IMR-90 (cell line): ENCODE measurements at regions not wholly inside any gene's neighbourhood (a gene's known extent, or its start where the extent isn't known, plus 50 kb on each side); places are given as distances from the start of the nearest gene placed in this dataset.

Experiments used
- ATAC-seq: fragments of 200-7000 bp; cut with Tn5 transposase; 2 replicates; pipeline ENCODE4 v1.9.1; 2020; ENCODE audit warnings: low read depth, mild to moderate bottlenecking, moderate library complexity
- BruUV-seq: library from RNA; stranded (reverse); fragments of 400-500 nt; replicated peaks from 2 replicates; lab custom pipeline; 2021; lab: Mats Ljungman, UMichigan
- CTCF ChIA-PET: fragments of 300-600 bp; formaldehyde crosslinking; extraction: SDS; loops from one replicate; lab custom pipeline; 2021; ENCODE audit warnings: antibody characterized with exemption; lab: Yijun Ruan, JAX
- POLR2A ChIA-PET: fragments of 300-600 bp; sonication (Branson Sonifier 250); formaldehyde crosslinking; loops from one replicate; lab custom pipeline; 2022; ENCODE audit warnings: antibody characterized with exemption; ENCODE audit not compliant: unreplicated experiment; lab: Charles Lee
- DNase-seq: peaks from one replicate; pipeline ENCODE4 v3.0.0; 2013
- H2AFZ ChIP-seq: replicated peaks from 2 replicates; pipeline ENCODE3; 2013; ENCODE audit warnings: low read length, mild to moderate bottlenecking; ENCODE audit not compliant: poor library complexity
- H2AK5ac ChIP-seq: 2 replicates; pipeline ENCODE4 v1.6.1; 2013; ENCODE audit warnings: low read depth, low read length, inconsistent platforms
- H2AK9ac ChIP-seq: replicated peaks from 2 replicates; pipeline ENCODE3; 2013; ENCODE audit warnings: mild to moderate bottlenecking, low read depth, low read length, moderate library complexity; ENCODE audit not compliant: poor library complexity
- H2BK120ac ChIP-seq: 2 replicates; pipeline ENCODE4 v1.6.1; 2013; ENCODE audit warnings: low read depth, low read length, inconsistent platforms
- H2BK15ac ChIP-seq: 3 replicates; pipeline ENCODE4 v1.6.1; 2013; ENCODE audit warnings: low read depth, low read length, inconsistent platforms
- H2BK20ac ChIP-seq: 2 replicates; pipeline ENCODE4 v1.6.1; 2013; ENCODE audit warnings: low read depth, mild to moderate bottlenecking, inconsistent platforms, low read length, moderate library complexity
- H2BK5ac ChIP-seq: 2 replicates; pipeline ENCODE4 v1.6.1; 2013; ENCODE audit warnings: mild to moderate bottlenecking, low read depth, low read length, inconsistent platforms; ENCODE audit not compliant: poor library complexity, severe bottlenecking
- H3K14ac ChIP-seq: replicated peaks from 2 replicates; pipeline ENCODE4 v1.6.1; 2013; ENCODE audit warnings: low read depth, low read length, inconsistent platforms
- H3K18ac ChIP-seq: 2 replicates; pipeline ENCODE4 v1.6.1; 2013; ENCODE audit warnings: low read depth, low read length, control low read depth
- H3K23ac ChIP-seq: 2 replicates; pipeline ENCODE4 v1.6.1; 2013; ENCODE audit warnings: low read depth, low read length, inconsistent platforms
- H3K27ac ChIP-seq: 2 replicates; pipeline ENCODE4 v1.5.1; 2013; ENCODE audit warnings: mild to moderate bottlenecking, control low read depth, low read length; ENCODE audit not compliant: insufficient read depth
- H3K27me3 ChIP-seq: 2 replicates; pipeline ENCODE4 v1.6.1; 2013; ENCODE audit warnings: low read length; ENCODE audit not compliant: control insufficient read depth, insufficient read depth
- H3K36me3 ChIP-seq: 2 replicates; pipeline ENCODE4 v1.6.1; 2013; ENCODE audit warnings: low read length, mixed read lengths; ENCODE audit not compliant: control insufficient read depth, insufficient read depth
- H3K4ac ChIP-seq: 2 replicates; pipeline ENCODE4 v1.6.1; 2013; ENCODE audit warnings: low read depth, low read length, inconsistent platforms
- H3K4me1 ChIP-seq: 2 replicates; pipeline ENCODE4 v1.6.1; 2013; ENCODE audit warnings: low read length, mixed read lengths; ENCODE audit not compliant: control insufficient read depth, insufficient read depth
- H3K4me2 ChIP-seq: 2 replicates; pipeline ENCODE4 v1.6.1; 2013; ENCODE audit warnings: low read depth, mild to moderate bottlenecking, control low read depth, low read length, moderate library complexity
- H3K4me3 ChIP-seq: 2 replicates; pipeline ENCODE4 v1.5.1; 2013; ENCODE audit warnings: low read depth, mild to moderate bottlenecking, control low read depth, low read length, moderate library complexity; ENCODE audit not compliant: insufficient read depth
- H3K56ac ChIP-seq: 2 replicates; pipeline ENCODE4 v1.6.1; 2013; ENCODE audit warnings: low read length, inconsistent platforms; ENCODE audit not compliant: insufficient read depth; ENCODE audit errors: extremely low read depth
- H3K79me1 ChIP-seq, 2 experiments: 2 replicates each; pipeline ENCODE4 v1.6.1; 2013; ENCODE audit warnings: low read length in 2 of 2, inconsistent platforms in 1 of 2, low read depth in 1 of 2
- H3K9ac ChIP-seq: 2 replicates; pipeline ENCODE4 v1.6.1; 2013; ENCODE audit warnings: low read depth, low read length, control low read depth
- H3K9me1 ChIP-seq: 2 replicates; pipeline ENCODE4 v1.6.1; 2013; ENCODE audit warnings: low read length, inconsistent platforms; ENCODE audit not compliant: insufficient read depth
- H3K9me3 ChIP-seq: 2 replicates; pipeline ENCODE4 v1.6.1; 2013; ENCODE audit warnings: low read length; ENCODE audit not compliant: control insufficient read depth, insufficient read depth
- H4K20me1 ChIP-seq: 2 replicates; pipeline ENCODE4 v1.6.1; 2013; ENCODE audit warnings: low read length, inconsistent platforms; ENCODE audit not compliant: insufficient read depth
- H4K5ac ChIP-seq: 2 replicates; pipeline ENCODE4 v1.6.1; 2013; ENCODE audit warnings: mild to moderate bottlenecking, low read depth, low read length, control low read depth
- H4K8ac ChIP-seq, 2 experiments: 2 replicates each; pipeline ENCODE4 v1.6.1; 2013; ENCODE audit warnings: low read depth in 2 of 2, low read length in 2 of 2, control low read depth in 1 of 2, inconsistent platforms in 1 of 2
- H4K91ac ChIP-seq: 2 replicates; pipeline ENCODE4 v1.6.1; 2013; ENCODE audit warnings: low read depth, low read length, inconsistent platforms; ENCODE audit not compliant: insufficient read depth
- CEBPB ChIP-seq: IDR thresholded peaks from 2 replicates; pipeline ENCODE4 v1.6.1; 2012; ENCODE audit warnings: low read depth, low read length, improper control_type of control experiment
- CHD1 ChIP-seq: IDR thresholded peaks from 2 replicates; pipeline ENCODE4 v1.6.1; 2012; ENCODE audit warnings: low read depth, low read length, improper control_type of control experiment
- ELK1 ChIP-seq: fragments of 150-350 bp; IDR thresholded peaks from 2 replicates; pipeline ENCODE4 v1.6.1; 2016; ENCODE audit warnings: low read depth, mild to moderate bottlenecking, low read length, moderate library complexity, borderline replicate concordance
- FOS ChIP-seq: fragments of 150-350 bp; IDR thresholded peaks from 2 replicates; pipeline ENCODE4 v1.6.1; 2016; ENCODE audit warnings: low read depth, low read length
- MXI1 ChIP-seq: IDR thresholded peaks from 2 replicates; pipeline ENCODE4 v1.6.1; 2012; ENCODE audit warnings: low read depth, mild to moderate bottlenecking, low read length, moderate library complexity, borderline replicate concordance
- RAD21 ChIP-seq: IDR thresholded peaks from 2 replicates; pipeline ENCODE4 v1.6.1; 2012; ENCODE audit warnings: low read length, improper control_type of control experiment
- RCOR1 ChIP-seq: IDR thresholded peaks from 2 replicates; pipeline ENCODE4 v1.6.1; 2012; ENCODE audit warnings: mild to moderate bottlenecking, low read length, improper control_type of control experiment; ENCODE audit not compliant: insufficient replicate concordance
- SMC3 ChIP-seq: fragments of 150-350 bp; IDR thresholded peaks from 2 replicates; pipeline ENCODE4 v1.6.1; 2016; ENCODE audit warnings: low read depth, mild to moderate bottlenecking, antibody characterized with exemption, low read length, moderate library complexity
- WGBS, 2 experiments: methylation state at CpG; one replicate each; pipeline versions ENCODE4 v1.1.5 to v1.1.7; 2013; ENCODE audit warnings: missing lambda C conversion rate in 2 of 2; ENCODE audit not compliant: insufficient read length in 1 of 2; ENCODE audit errors: extremely low coverage in 2 of 2; 5-methylcytosine and 5-hydroxymethylcytosine counted together
- dilution Hi-C: fragments of 300-500 bp; cut with HindIII; formaldehyde crosslinking; loops from one replicate; pipeline ENCODE4 v1.14.3; 2018; ENCODE audit warnings: low sequenced_read_pairs; ENCODE audit not compliant: unreplicated experiment
- in situ Hi-C: fragments of 300-500 bp; cut with MboI; formaldehyde crosslinking; loops from 3 replicates; pipeline ENCODE4 v1.14.3; 2019; ENCODE audit warnings: low sequenced_read_pairs, inconsistent platforms, mixed read lengths
- intact Hi-C: fragments of 100-400 bp; cut with micrococcal nuclease; formaldehyde crosslinking; loops from 2 replicates; pipeline ENCODE4 v1.10.0; 2022

DNA sequence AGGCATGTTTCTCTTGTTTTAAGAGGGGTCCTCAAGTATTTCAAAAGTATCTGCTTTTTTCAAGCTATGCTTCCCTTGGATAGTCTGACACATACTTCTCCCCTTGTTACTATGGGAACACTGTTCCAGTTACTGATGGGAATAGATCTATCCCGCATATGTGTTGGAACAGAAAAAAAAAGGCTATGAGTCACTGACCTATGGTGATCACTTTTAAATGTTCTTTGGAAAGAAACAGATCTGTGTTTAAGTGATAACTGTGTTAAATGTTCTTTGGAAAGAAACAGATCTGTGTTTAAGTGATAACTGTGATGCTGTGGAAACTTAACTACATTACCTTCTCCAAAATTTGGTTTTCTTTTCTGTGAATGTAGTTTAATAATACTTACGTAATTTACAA is 303.2 kb downstream of the TEX13C start:
- Histone ChIP-seq H3K18ac (no peak overlapping the region), H4K20me1 (no peaks in the 10 kb centered on the region), H3K56ac (no peak overlapping the region), H3K9me3 (peaks cover 4% of the 10 kb centered on the region), H2AK9ac (no peak overlapping the region), H3K27me3 (no peaks in the 10 kb centered on the region), H4K8ac (no peak overlapping the region), H3K79me1 (no peaks in the 10 kb centered on the region), H3K4ac (no peak overlapping the region), H2AK5ac (no peak overlapping the region), H3K4me3 (no peak overlapping the region), H4K5ac (no peak overlapping the region), H2AFZ (no peak overlapping the region), H2BK15ac (no peak overlapping the region), H3K27ac (no peak overlapping the region), H3K4me1 (no peaks in the 10 kb centered on the region), H2BK5ac (no peak overlapping the region), H3K14ac (no peak overlapping the region), H2BK20ac (no peak overlapping the region), H3K4me2 (no peak overlapping the region), H2BK120ac (no peak overlapping the region), H3K36me3 (no peaks in the 10 kb centered on the region), H3K9me1 (no peaks in the 10 kb centered on the region), H3K9ac (no peak overlapping the region), H4K91ac (no peak overlapping the region), H3K23ac (no peak overlapping the region)
- intact Hi-C loops (no loop called here), in situ Hi-C loops (no loop called here), dilution Hi-C loops (no loop called here)
- ChIA-PET CTCF (no interaction called here), POLR2A (no interaction called here)
- no CpG with 5 or more reads among the region's 2 CpGs for WGBS, 2 experiments
- no peak for DNase-seq
- TF ChIP-seq ELK1 (no peak), SMC3 (no peak), MXI1 (no peak), RCOR1 (no peak), CEBPB (no peak), RAD21 (no peak), FOS (no peak), CHD1 (no peak)
- BruUV-seq: no TSS peak
- no peak for ATAC-seq
